Adrenal gland (tissue), 5 donors: ENCODE measurements at regions not wholly inside any gene's neighbourhood (a gene's known extent, or its start where the extent isn't known, plus 50 kb on each side); places are given as distances from the start of the nearest gene placed in this dataset.

Source experiments
- CTCF ChIP-seq, 6 experiments: fragments of 450-650 bp in 4 of 6; fragments of 200-600 bp in 2 of 6; sonication (generic) in 1 of 6; IDR thresholded peaks; 1 replicate in 5 of 6; 2 replicates in 1 of 6; pipeline versions ENCODE4 v1.5.1 to v1.8.0; 2016 to 2021; ENCODE audit warnings: antibody characterized with exemption in 6 of 6, mild to moderate bottlenecking in 2 of 6, moderate library complexity in 1 of 6
- POLR2A ChIP-seq, 2 donors: fragments of 450-650 bp; IDR thresholded peaks; one replicate each; pipeline ENCODE4 v1.6.1; 2017; ENCODE audit warnings: antibody characterized with exemption in 2 of 2, mild to moderate bottlenecking in 2 of 2, moderate library complexity in 1 of 2
- donor health status: DM: no; HTN: no; CAD: no.

- TF ChIP-seq CTCF (IDR thresholded peaks at IDR 0.05) = no peak
- no peak for TF ChIP-seq POLR2A (IDR thresholded peaks at IDR 0.05)
Measured at GRCh38 chr13:106815545-106815944, 247.6 kb upstream of the ARGLU1 start.
